ENCODE measurements at regions not wholly inside any gene's neighbourhood (a gene's known extent, or its start where the extent isn't known, plus 50 kb on each side); places are given as distances from the start of the nearest gene placed in this dataset.

DNA sequence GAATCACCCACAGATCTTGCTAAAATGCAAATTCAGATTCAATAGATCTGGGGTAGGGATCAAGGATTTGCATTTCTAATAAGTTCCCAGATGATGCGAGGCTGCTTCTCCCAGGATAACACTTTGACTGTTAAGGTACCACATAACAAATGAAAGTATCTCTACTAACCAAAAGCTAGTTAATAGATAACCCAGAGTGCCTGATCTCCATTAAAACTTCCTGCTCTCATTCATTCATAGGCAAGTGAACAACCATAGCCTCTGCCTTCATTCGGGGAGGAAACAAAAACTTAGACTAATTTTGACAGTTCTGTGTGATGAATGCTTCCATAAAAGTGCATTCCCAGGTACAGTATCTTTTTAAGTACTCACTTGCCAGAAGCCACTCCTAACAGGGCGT lies 265.6 kb upstream of the BTBD3 start:
- no peak for DNase-seq (ENCODE audit: extremely low spot score)
- TF ChIP-seq EP300 (IDR thresholded peaks at IDR 0.05) (no peak), POLR2A (IDR thresholded peaks at IDR 0.05; ENCODE audit: low read depth) (no peak), POLR2AphosphoS5 (IDR thresholded peaks at IDR 0.05) (no peak)
- TF ChIP-seq, protein P1, sequence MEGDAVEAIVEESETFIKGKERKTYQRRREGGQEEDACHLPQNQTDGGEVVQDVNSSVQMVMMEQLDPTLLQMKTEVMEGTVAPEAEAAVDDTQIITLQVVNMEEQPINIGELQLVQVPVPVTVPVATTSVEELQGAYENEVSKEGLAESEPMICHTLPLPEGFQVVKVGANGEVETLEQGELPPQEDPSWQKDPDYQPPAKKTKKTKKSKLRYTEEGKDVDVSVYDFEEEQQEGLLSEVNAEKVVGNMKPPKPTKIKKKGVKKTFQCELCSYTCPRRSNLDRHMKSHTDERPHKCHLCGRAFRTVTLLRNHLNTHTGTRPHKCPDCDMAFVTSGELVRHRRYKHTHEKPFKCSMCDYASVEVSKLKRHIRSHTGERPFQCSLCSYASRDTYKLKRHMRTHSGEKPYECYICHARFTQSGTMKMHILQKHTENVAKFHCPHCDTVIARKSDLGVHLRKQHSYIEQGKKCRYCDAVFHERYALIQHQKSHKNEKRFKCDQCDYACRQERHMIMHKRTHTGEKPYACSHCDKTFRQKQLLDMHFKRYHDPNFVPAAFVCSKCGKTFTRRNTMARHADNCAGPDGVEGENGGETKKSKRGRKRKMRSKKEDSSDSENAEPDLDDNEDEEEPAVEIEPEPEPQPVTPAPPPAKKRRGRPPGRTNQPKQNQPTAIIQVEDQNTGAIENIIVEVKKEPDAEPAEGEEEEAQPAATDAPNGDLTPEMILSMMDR (IDR thresholded peaks at IDR 0.05) = no peak
- WGBS = 85% methylated on average over 3 of the region's 3 CpGs
- H3K27ac ChIP-seq (replicated peaks in 1 of 4) = no peak overlapping the region
- H3K9me3 ChIP-seq = no peaks in the 10 kb centered on the region
- H3K4me1 ChIP-seq = no peaks in the 10 kb centered on the region
- no peaks in the 10 kb centered on the region for H3K27me3 ChIP-seq
- H3K36me3 ChIP-seq = no peaks in the 10 kb centered on the region
- intact Hi-C loops (cut with DNase I) = no loop called here
- no peak overlapping the region for H3K4me3 ChIP-seq

DNA sequence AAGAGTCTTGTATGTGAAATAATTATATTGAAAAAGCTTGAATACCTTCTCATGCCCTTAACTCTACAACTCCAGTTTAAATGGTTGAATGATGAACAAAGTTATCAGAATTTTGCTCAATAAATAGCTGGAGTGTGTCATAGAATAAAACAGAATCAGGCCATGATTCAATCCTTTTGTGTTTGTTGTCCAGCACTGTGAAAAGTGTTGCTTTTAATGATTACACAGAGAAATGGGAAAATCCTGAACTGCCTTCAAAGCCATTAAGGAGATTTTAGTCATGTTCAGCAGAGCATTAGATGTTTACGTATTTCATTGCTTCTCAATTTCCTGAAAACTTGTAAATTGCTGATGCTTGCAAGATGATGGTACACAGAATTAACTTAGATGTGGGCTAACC lies 262.9 kb upstream of the BTBD3 start:
- H3K4me1 ChIP-seq = no peaks in the 10 kb centered on the region
- H3K36me3 ChIP-seq = no peaks in the 10 kb centered on the region
- intact Hi-C loops (cut with DNase I) = no loop called here
- no peaks in the 10 kb centered on the region for H3K27me3 ChIP-seq
- H3K27ac ChIP-seq (replicated peaks in 1 of 4) = no peak overlapping the region
- TF ChIP-seq POLR2AphosphoS5 (IDR thresholded peaks at IDR 0.05) (no peak), POLR2A (IDR thresholded peaks at IDR 0.05; ENCODE audit: low read depth) (no peak), EP300 (IDR thresholded peaks at IDR 0.05) (no peak)
- TF ChIP-seq, protein P1 (IDR thresholded peaks at IDR 0.05) = no peak
- no peaks in the 10 kb centered on the region for H3K9me3 ChIP-seq
- WGBS = 95% methylated on average over 1 of the region's 1 CpG
- H3K4me3 ChIP-seq = no peak overlapping the region
- no peak for DNase-seq (ENCODE audit: extremely low spot score)

GRCh38 chr20:11660673-11661072 lies 257.0 kb upstream of the BTBD3 start:
- intact Hi-C loops (cut with DNase I) = no loop called here

DNA sequence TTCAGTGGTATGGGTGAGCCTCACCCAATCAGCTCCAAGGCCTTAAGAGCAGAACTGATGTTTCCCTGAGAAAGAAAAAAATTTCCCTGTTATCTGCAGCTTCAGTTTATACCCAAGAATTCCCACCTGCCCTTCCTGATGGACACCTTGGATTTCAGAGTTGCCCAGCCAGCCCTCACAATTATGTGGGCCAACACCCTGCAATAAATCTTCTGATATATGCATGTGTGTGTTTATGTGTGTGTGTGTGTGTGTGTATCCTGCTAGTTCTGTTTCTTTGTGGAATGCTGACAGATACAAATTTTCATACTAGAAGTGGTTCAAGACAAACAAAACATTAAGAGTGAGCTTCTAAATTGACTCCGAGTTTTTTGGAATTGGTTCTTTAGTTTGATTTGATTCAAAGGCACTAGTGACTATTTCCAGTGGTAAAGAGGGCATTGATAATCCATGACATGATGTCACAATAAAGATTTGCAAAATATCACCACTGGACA lies 246.6 kb upstream of the BTBD3 start:
- Histone ChIP-seq H3K9me3 (no peaks in the 10 kb centered on the region), H3K27me3 (no peaks in the 10 kb centered on the region), H3K4me3 (no peak overlapping the region), H3K27ac (replicated peaks in 1 of 4) (no peak overlapping the region), H3K4me1 (no peaks in the 10 kb centered on the region), H3K36me3 (no peaks in the 10 kb centered on the region)
- 73% methylated on average over 1 of the region's 1 CpG for WGBS
- no peak for DNase-seq (ENCODE audit: extremely low spot score)
- intact Hi-C loops (cut with DNase I) = no loop called here
- no peak for TF ChIP-seq POLR2AphosphoS5 (IDR thresholded peaks at IDR 0.05)
- TF ChIP-seq, protein P1 (IDR thresholded peaks at IDR 0.05) = no peak
- TF ChIP-seq EP300 (IDR thresholded peaks at IDR 0.05) = no peak
- no peak for TF ChIP-seq POLR2A (IDR thresholded peaks at IDR 0.05; ENCODE audit: low read depth)

More at GRCh38 chr20:11660673-11661072, 257.0 kb upstream of the BTBD3 start:
- Histone ChIP-seq H3K9me3 (no peaks in the 10 kb centered on the region), H3K4me1 (no peaks in the 10 kb centered on the region), H3K27ac (replicated peaks in 1 of 4) (no peak overlapping the region), H3K36me3 (no peaks in the 10 kb centered on the region), H3K4me3 (no peak overlapping the region), H3K27me3 (no peaks in the 10 kb centered on the region)
- TF ChIP-seq, protein P1 (IDR thresholded peaks at IDR 0.05) = no peak
- TF ChIP-seq POLR2A (IDR thresholded peaks at IDR 0.05; ENCODE audit: low read depth) = no peak
- TF ChIP-seq EP300 (IDR thresholded peaks at IDR 0.05) = no peak
- no peak for TF ChIP-seq POLR2AphosphoS5 (IDR thresholded peaks at IDR 0.05)
- 96% methylated on average over 3 of the region's 3 CpGs for whole genome bisulfite sequencing
- DNase-seq (ENCODE audit: extremely low spot score) = no peak

GRCh38 chr20:11672959-11673358 lies 244.7 kb upstream of the BTBD3 start:
- intact Hi-C loops (cut with DNase I) = no loop called here
- TF ChIP-seq POLR2A (IDR thresholded peaks at IDR 0.05; ENCODE audit: low read depth) (no peak), EP300 (IDR thresholded peaks at IDR 0.05) (no peak), POLR2AphosphoS5 (IDR thresholded peaks at IDR 0.05) (no peak)
- TF ChIP-seq, protein P1 (IDR thresholded peaks at IDR 0.05) = no peak
- no peaks in the 10 kb centered on the region for H3K36me3 ChIP-seq
- no peak overlapping the region for H3K27ac ChIP-seq (replicated peaks in 1 of 4)
- no peak for DNase-seq (ENCODE audit: extremely low spot score)
- no peaks in the 10 kb centered on the region for H3K27me3 ChIP-seq
- no peak overlapping the region for H3K4me3 ChIP-seq
- no peaks in the 10 kb centered on the region for H3K4me1 ChIP-seq
- no peaks in the 10 kb centered on the region for H3K9me3 ChIP-seq
- WGBS = 89% methylated on average over 7 of the region's 7 CpGs
